ENCODE measurements at regions not wholly inside any gene's neighbourhood (a gene's known extent, or its start where the extent isn't known, plus 50 kb on each side); places are given as distances from the start of the nearest gene placed in this dataset.

- 32% methylated on average over 3 of the region's 3 CpGs for WGBS (ENCODE audit: missing lambda C conversion rate)
- ChIA-PET POLR2A (no interaction called here), CTCF (interaction anchor here (0.8 kb wide), 1 partner anchor 10 kb away, joined by 3 read pairs; no protein-coding TSS in a partner anchor)
- H3K9me3 ChIP-seq: no peaks in the 10 kb centered on the region
- H3K27ac ChIP-seq: no peak overlapping the region
- TF ChIP-seq USF2 (IDR thresholded peaks at IDR 0.05) (no peak), MAFK (IDR thresholded peaks at IDR 0.05; ENCODE audit: partially characterized antibody) (peak; percentile 46), PHF8 (IDR thresholded peaks at IDR 0.05; ENCODE audit: borderline replicate concordance, low read depth) (no peak), HDAC2 (IDR thresholded peaks at IDR 0.05) (no peak)
- FAIRE-seq (no peak), ATAC-seq (no peak), DNase-seq (ENCODE audit: low read depth in 1 of 2, low spot score in 1 of 2) (no peak)
- H3K4me1 ChIP-seq: no peaks in the 10 kb centered on the region
- H3K4me3 ChIP-seq: no peak overlapping the region
- no peak overlapping the region for H3K4me2 ChIP-seq
These were observed 359.8 kb upstream of the CDH4 start for GRCh38 chr20:60892095-60892813.

GRCh38 chr20:60894091-60894490, 358.0 kb upstream of the CDH4 start:
- DNase-seq (ENCODE audit: low read depth in 1 of 2, low spot score in 1 of 2): no peak
- CTCF ChIA-PET: interaction anchor here (1.4 to 1.6 kb wide), 2 partner anchors 227 to 335 kb away, joined by 3 read pairs; no protein-coding TSS in a partner anchor

GRCh38 chr20:60895363-60896079, 356.5 kb upstream of the CDH4 start:
- H3K9me3 ChIP-seq: no peaks in the 10 kb centered on the region
- no peak for FAIRE-seq

More at GRCh38 chr20:60894091-60894490, 358.0 kb upstream of the CDH4 start:
- Histone ChIP-seq H3K4me2 (no peak overlapping the region), H3K9me3 (no peaks in the 10 kb centered on the region), H3K4me1 (no peaks in the 10 kb centered on the region), H3K4me3 (no peak overlapping the region), H3K27ac (no peak overlapping the region)
- FAIRE-seq (no peak), ATAC-seq (no peak)
- 4% methylated on average over 5 of the region's 5 CpGs for WGBS (ENCODE audit: missing lambda C conversion rate)
- POLR2A ChIA-PET: no interaction called here
- TF ChIP-seq MAFK (IDR thresholded peaks at IDR 0.05; ENCODE audit: partially characterized antibody): no peak
- no peak for TF ChIP-seq CEBPB (IDR thresholded peaks at IDR 0.05)
- no peak for TF ChIP-seq KDM5A (IDR thresholded peaks at IDR 0.05)
- TF ChIP-seq KDM1A (IDR thresholded peaks at IDR 0.05; ENCODE audit: low read depth): no peak
- TF ChIP-seq EP300 (IDR thresholded peaks at IDR 0.05): no peak
- TF ChIP-seq CHD2 (IDR thresholded peaks at IDR 0.05; ENCODE audit: low read length, partially characterized antibody): no peak
- TF ChIP-seq ZFP36 (IDR thresholded peaks at IDR 0.05; ENCODE audit: borderline replicate concordance, partially characterized antibody): no peak
- TF ChIP-seq PHF8 (IDR thresholded peaks at IDR 0.05; ENCODE audit: borderline replicate concordance, low read depth): no peak

More at GRCh38 chr20:60895363-60896079, 356.5 kb upstream of the CDH4 start:
- ChIA-PET POLR2A (no interaction called here), CTCF (interaction anchor here (1.4 to 1.6 kb wide), 2 partner anchors 226 to 334 kb away, joined by 3 read pairs; no protein-coding TSS in a partner anchor)
- TF ChIP-seq TFCP2L1 (CRISPR knock-in tag; IDR thresholded peaks at IDR 0.05) (no peak), MYC (IDR thresholded peaks at IDR 0.05; ENCODE audit: borderline replicate concordance, low read length) (no peak), HMGXB4 (CRISPR knock-in tag; IDR thresholded peaks at IDR 0.05; ENCODE audit: borderline replicate concordance) (no peak), HES2 (IDR thresholded peaks at IDR 0.05) (no peak), GATA3 (IDR thresholded peaks at IDR 0.05; ENCODE audit: borderline replicate concordance) (no peak), FOSL2 (IDR thresholded peaks at IDR 0.05) (no peak), FOSL2 (CRISPR knock-in tag; IDR thresholded peaks at IDR 0.05) (no peak), FOXS1 (CRISPR knock-in tag; IDR thresholded peaks at IDR 0.05) (no peak), E2F6 (IDR thresholded peaks at IDR 0.05; ENCODE audit: borderline replicate concordance, low read depth) (no peak), USF2 (IDR thresholded peaks at IDR 0.05) (no peak), ZNF302 (CRISPR knock-in tag; IDR thresholded peaks at IDR 0.05) (no peak), KDM5A (IDR thresholded peaks at IDR 0.05) (no peak), NR3C1 (IDR thresholded peaks at IDR 0.05) (no peak), ATOH8 (CRISPR knock-in tag; IDR thresholded peaks at IDR 0.05; ENCODE audit: low read depth) (no peak), CBX2 (IDR thresholded peaks at IDR 0.05; ENCODE audit: borderline replicate concordance, low read depth) (no peak), RFX5 (IDR thresholded peaks at IDR 0.05) (no peak), HOXB13 (CRISPR knock-in tag; IDR thresholded peaks at IDR 0.05; ENCODE audit: low read depth) (no peak), CHD2 (IDR thresholded peaks at IDR 0.05; ENCODE audit: low read length, partially characterized antibody) (no peak), CEBPB (IDR thresholded peaks at IDR 0.05) (no peak)
- Histone ChIP-seq H3K27ac (no peak overlapping the region), H3K4me1 (no peaks in the 10 kb centered on the region), H3K4me3 (no peak overlapping the region), H3K4me2 (no peak overlapping the region)
- no peak for DNase-seq (ENCODE audit: low read depth in 1 of 2, low spot score in 1 of 2)
- 16% methylated on average over 5 of the region's 5 CpGs for WGBS (ENCODE audit: missing lambda C conversion rate)
- no peak for ATAC-seq
